Loucy (cell line): ENCODE measurements at regions not wholly inside any gene's neighbourhood (a gene's known extent, or its start where the extent isn't known, plus 50 kb on each side); places are given as distances from the start of the nearest gene placed in this dataset.
"Not testable (repeated sequence)": the region's sequence is repeated elsewhere in the genome, so short reads cannot be mapped to it uniquely, and the experiment has no call there.

Source experiments
- H2AFZ ChIP-seq: fragments of 200-600 bp; sonication (generic); 2 replicates; pipeline ENCODE4 v1.6.0; 2016; ENCODE audit warnings: antibody characterized with exemption, mild to moderate bottlenecking, low read length, moderate library complexity
- H3F3A ChIP-seq: fragments of 200-600 bp; 2 replicates; pipeline ENCODE4 v1.6.0; 2016; ENCODE audit warnings: antibody characterized with exemption, low read depth, mild to moderate bottlenecking
- H3K27me3 ChIP-seq: fragments of 200-600 bp; sonication (generic); 2 replicates; pipeline ENCODE4 v1.6.1; 2014; ENCODE audit warnings: low read length, mild to moderate bottlenecking; ENCODE audit not compliant: insufficient read depth, poor library complexity, severe bottlenecking
- H3K36me3 ChIP-seq: fragments of 200-600 bp; sonication (generic); 2 replicates; pipeline ENCODE4 v1.6.1; 2016; ENCODE audit warnings: low read length; ENCODE audit not compliant: insufficient read depth
- H3K4me1 ChIP-seq: fragments of 200-600 bp; sonication (generic); 2 replicates; pipeline ENCODE4 v1.5.1; 2014; ENCODE audit warnings: low read length, mild to moderate bottlenecking; ENCODE audit not compliant: insufficient read depth, poor library complexity, severe bottlenecking
- H3K4me2 ChIP-seq: fragments of 200-600 bp; sonication (generic); 2 replicates; pipeline ENCODE4 v1.6.0; 2014; ENCODE audit warnings: antibody characterized with exemption, low read length, low read depth, mild to moderate bottlenecking; ENCODE audit not compliant: poor library complexity, severe bottlenecking
- H3K4me3 ChIP-seq: fragments of 200-600 bp; sonication (generic); 2 replicates; pipeline ENCODE4 v1.5.1; 2014; ENCODE audit warnings: low read length, mild to moderate bottlenecking, mixed read lengths; ENCODE audit not compliant: poor library complexity, severe bottlenecking
- H3K79me2 ChIP-seq: fragments of 200-600 bp; sonication (generic); 2 replicates; pipeline ENCODE4 v1.6.1; 2014; ENCODE audit warnings: low read length; ENCODE audit not compliant: insufficient read depth
- H3K9ac ChIP-seq: fragments of 200-600 bp; sonication (generic); 2 replicates; pipeline ENCODE4 v1.6.0; 2014; ENCODE audit warnings: mild to moderate bottlenecking, low read depth, low read length, moderate library complexity; ENCODE audit not compliant: poor library complexity, severe bottlenecking
- H3K9me2 ChIP-seq: fragments of 200-600 bp; sonication (generic); replicated peaks from 2 replicates; pipeline ENCODE4 v1.6.1; 2016; ENCODE audit warnings: low read depth, low read length, mixed read lengths
- H3K9me3 ChIP-seq: fragments of 200-600 bp; sonication (generic); 2 replicates; pipeline ENCODE4 v1.6.1; 2014; ENCODE audit warnings: mild to moderate bottlenecking, antibody characterized with exemption, low read length, low read depth; ENCODE audit not compliant: insufficient read depth
- H4K20me1 ChIP-seq: fragments of 200-600 bp; sonication (generic); 2 replicates; pipeline ENCODE4 v1.6.0; 2014; ENCODE audit warnings: antibody characterized with exemption, low read length, mild to moderate bottlenecking; ENCODE audit not compliant: insufficient read depth, poor library complexity, severe bottlenecking
- CTCF ChIP-seq: fragments of 200-600 bp; sonication (generic); conservative IDR thresholded peaks from 2 replicates; pipeline ENCODE4 v1.5.1; 2014; ENCODE audit warnings: mild to moderate bottlenecking, antibody characterized with exemption, low read length
- EZH2phosphoT487 ChIP-seq: fragments of 200-600 bp; IDR thresholded peaks from 2 replicates; pipeline ENCODE4 v1.6.1; 2018; ENCODE audit warnings: antibody characterized with exemption, mild to moderate bottlenecking, moderate library complexity, borderline replicate concordance

DNA sequence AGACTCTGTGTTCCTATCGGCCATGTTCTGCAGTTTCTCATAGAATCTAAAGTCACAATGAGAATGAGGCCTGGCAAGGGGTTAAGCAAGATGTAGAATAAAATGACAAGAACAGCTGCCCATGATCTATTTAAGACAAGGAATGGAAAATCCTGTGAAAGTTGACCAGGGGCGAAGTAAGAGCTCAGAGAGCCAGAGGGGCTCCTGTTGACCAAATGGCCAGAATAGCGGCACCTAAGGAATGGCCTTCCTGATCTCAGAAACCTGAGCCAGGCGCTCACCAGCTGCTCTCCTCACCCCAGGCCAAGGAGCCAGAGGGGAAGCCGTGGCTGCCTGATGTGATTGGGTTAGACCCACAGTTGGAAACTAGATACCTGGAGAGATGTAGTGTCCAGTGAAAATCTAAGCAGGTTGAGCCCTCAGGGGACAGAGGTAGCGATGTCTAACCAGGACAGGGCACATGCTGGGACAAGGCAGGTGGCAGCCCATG, 106.1 kb upstream of the NDN start:
- no peak overlapping the region for H2AFZ ChIP-seq
- H3K9ac ChIP-seq: no peak overlapping the region
- no peaks in the 10 kb centered on the region for H3K27me3 ChIP-seq
- H3K9me3 ChIP-seq: 0 out of 2 replicates have a peak, but pooled peaks cover 6% of the 10 kb centered on the region
- no peaks in the 10 kb centered on the region for H3K36me3 ChIP-seq
- H3K79me2 ChIP-seq: no peaks in the 10 kb centered on the region
- no peak for TF ChIP-seq CTCF
- no peak for TF ChIP-seq EZH2phosphoT487
- no peak overlapping the region for H3K4me2 ChIP-seq
- no peaks in the 10 kb centered on the region for H3K9me2 ChIP-seq
- no peaks in the 10 kb centered on the region for H3K4me1 ChIP-seq
- no peaks in the 10 kb centered on the region for H4K20me1 ChIP-seq
- no peak overlapping the region for H3K4me3 ChIP-seq
- H3F3A ChIP-seq: no peaks in the 10 kb centered on the region

- Histone ChIP-seq H3K4me1 (no peaks in the 10 kb centered on the region), H3K4me3 (no peak overlapping the region), H3K9ac (no peak overlapping the region), H3K36me3 (no peaks in the 10 kb centered on the region), H4K20me1 (no peaks in the 10 kb centered on the region), H3F3A (no peaks in the 10 kb centered on the region), H3K79me2 (no peaks in the 10 kb centered on the region), H3K9me3 (peaks cover 9% of the 10 kb centered on the region; the same call in 1 of the 2 replicates), H2AFZ (no peak overlapping the region), H3K4me2 (no peak overlapping the region), H3K27me3 (no peaks in the 10 kb centered on the region), H3K9me2 (no peaks in the 10 kb centered on the region)
- TF ChIP-seq CTCF (no peak), EZH2phosphoT487 (no peak)
Observed at GRCh38 chr15:23797747-23798446, 110.8 kb upstream of the NDN start.

DNA sequence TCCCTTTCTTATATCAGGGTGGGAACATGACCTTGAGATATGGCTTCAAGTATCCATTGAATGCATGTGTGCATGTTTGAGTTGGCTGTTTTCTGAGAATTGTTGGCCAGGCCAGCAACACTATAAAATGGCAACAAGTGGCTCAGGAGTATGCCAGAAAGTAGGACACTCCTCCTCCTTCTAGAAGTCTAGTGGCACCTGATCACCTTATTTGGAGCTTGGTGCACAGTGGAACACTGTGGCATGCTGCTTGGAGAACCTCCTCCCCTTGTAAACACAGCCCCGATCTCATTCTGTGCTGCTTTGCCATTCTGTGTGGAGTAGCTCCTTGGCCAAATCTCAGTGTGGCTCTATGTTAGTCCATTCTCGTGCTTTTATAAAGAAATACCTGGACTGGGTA, 114.8 kb upstream of the NDN start:
- H3K9ac ChIP-seq: no peak overlapping the region
- no peaks in the 10 kb centered on the region for H3K4me1 ChIP-seq
- no peaks in the 10 kb centered on the region for H3K9me2 ChIP-seq
- no peaks in the 10 kb centered on the region for H3F3A ChIP-seq
- no peak overlapping the region for H2AFZ ChIP-seq
- no peaks in the 10 kb centered on the region for H4K20me1 ChIP-seq
- no peak overlapping the region for H3K4me3 ChIP-seq
- TF ChIP-seq EZH2phosphoT487 (no peak), CTCF (no peak)
- H3K27me3 ChIP-seq: no peaks in the 10 kb centered on the region
- H3K36me3 ChIP-seq: no peaks in the 10 kb centered on the region
- H3K79me2 ChIP-seq: no peaks in the 10 kb centered on the region
- no peak overlapping the region for H3K4me2 ChIP-seq
- peaks cover 4% of the 10 kb centered on the region; the same call in 1 of the 2 replicates for H3K9me3 ChIP-seq

GRCh38 chr15:23802896-23803435, 115.9 kb upstream of the NDN start:
- H3K27me3 ChIP-seq, H2AFZ ChIP-seq, H4K20me1 ChIP-seq, H3K4me2 ChIP-seq, H3K36me3 ChIP-seq, H3K4me1 ChIP-seq, H3K4me3 ChIP-seq, H3K79me2 ChIP-seq, H3K9me3 ChIP-seq, H3K9me2 ChIP-seq, H3F3A ChIP-seq, H3K9ac ChIP-seq: not testable (repeated sequence)
